H9 (cell line): ENCODE measurements at regions not wholly inside any gene's neighbourhood (a gene's known extent, or its start where the extent isn't known, plus 50 kb on each side); places are given as distances from the start of the nearest gene placed in this dataset.

Experiments used
- DNase-seq: peaks from one replicate; pipeline ENCODE4 v3.0.0-alpha.2; 2017
- H2AFZ ChIP-seq: one replicate; pipeline ENCODE4 v1.6.1; 2013; ENCODE audit warnings: mild to moderate bottlenecking, low read length, control low read depth, moderate library complexity
- H2AK5ac ChIP-seq: 2 replicates; pipeline ENCODE4 v1.6.1; 2013; ENCODE audit warnings: low read length, control low read depth, mixed read lengths; ENCODE audit not compliant: insufficient read length
- H2BK120ac ChIP-seq: one replicate; pipeline ENCODE4 v1.6.1; 2013; ENCODE audit warnings: low read depth, mild to moderate bottlenecking, low read length, control low read depth, inconsistent platforms; ENCODE audit not compliant: poor library complexity, severe bottlenecking
- H2BK12ac ChIP-seq: 2 replicates; pipeline ENCODE4 v1.6.1; 2013; ENCODE audit warnings: low read length, control low read depth, mixed read lengths, low read depth; ENCODE audit not compliant: insufficient read length
- H2BK15ac ChIP-seq: 2 replicates; pipeline ENCODE4 v1.6.1; 2013; ENCODE audit warnings: low read depth, low read length, control low read depth
- H2BK20ac ChIP-seq: one replicate; pipeline ENCODE4 v1.6.1; 2013; ENCODE audit warnings: low read depth, mild to moderate bottlenecking, low read length, control low read depth, inconsistent platforms; ENCODE audit not compliant: poor library complexity, severe bottlenecking
- H2BK5ac ChIP-seq: 2 replicates; pipeline ENCODE4 v1.6.1; 2013; ENCODE audit warnings: low read length, control low read depth, mixed read lengths; ENCODE audit not compliant: insufficient read length
- H3K14ac ChIP-seq: 2 replicates; pipeline ENCODE4 v1.6.1; 2013; ENCODE audit warnings: low read length, control low read depth; ENCODE audit not compliant: insufficient read depth
- H3K18ac ChIP-seq: 2 replicates; pipeline ENCODE4 v1.6.1; 2013; ENCODE audit warnings: low read depth, mild to moderate bottlenecking, mixed read lengths, low read length, control low read depth; ENCODE audit not compliant: insufficient read length
- H3K23ac ChIP-seq: 2 replicates; pipeline ENCODE4 v1.6.1; 2013; ENCODE audit warnings: low read length, control low read depth, mixed read lengths, low read depth; ENCODE audit not compliant: insufficient read length
- H3K23me2 ChIP-seq: 2 replicates; pipeline ENCODE4 v1.6.1; 2013; ENCODE audit warnings: low read depth, mild to moderate bottlenecking, mixed read lengths, low read length, control low read depth; ENCODE audit not compliant: insufficient read length, poor library complexity, severe bottlenecking
- H3K27ac ChIP-seq: 2 replicates; pipeline ENCODE4 v1.5.1; 2013; ENCODE audit warnings: low read length, control low read depth, mixed read lengths, low read depth; ENCODE audit not compliant: insufficient read length
- H3K27me3 ChIP-seq: 2 replicates; pipeline ENCODE4 v1.6.1; 2013; ENCODE audit warnings: low read length, control low read depth, inconsistent platforms; ENCODE audit not compliant: insufficient read depth
- H3K4ac ChIP-seq: 2 replicates; pipeline ENCODE4 v1.6.1; 2013; ENCODE audit warnings: low read depth, mild to moderate bottlenecking, control low read depth, inconsistent platforms, low read length, moderate library complexity
- H3K4me1 ChIP-seq: 2 replicates; pipeline ENCODE4 v1.6.1; 2013; ENCODE audit warnings: low read length, control low read depth, inconsistent platforms; ENCODE audit not compliant: insufficient read depth
- H3K4me2 ChIP-seq: 2 replicates; pipeline ENCODE4 v1.6.1; 2013; ENCODE audit warnings: low read length, control low read depth, mixed read lengths; ENCODE audit not compliant: insufficient read length, insufficient read depth
- H3K56ac ChIP-seq: 2 replicates; pipeline ENCODE4 v1.6.1; 2013; ENCODE audit warnings: low read depth, mild to moderate bottlenecking, mixed read lengths, low read length, control low read depth; ENCODE audit not compliant: insufficient read length
- H3K79me1 ChIP-seq: 2 replicates; pipeline ENCODE4 v1.6.1; 2013; ENCODE audit warnings: low read depth, mild to moderate bottlenecking, moderate library complexity, low read length, control low read depth, inconsistent platforms; ENCODE audit not compliant: insufficient read depth, poor library complexity, severe bottlenecking
- H3K79me2 ChIP-seq: 2 replicates; pipeline ENCODE4 v1.6.1; 2013; ENCODE audit warnings: low read length, control low read depth, inconsistent platforms; ENCODE audit not compliant: insufficient read depth
- H3K9ac ChIP-seq: 2 replicates; pipeline ENCODE4 v1.6.1; 2013; ENCODE audit warnings: low read length, control low read depth, mixed read lengths; ENCODE audit not compliant: insufficient read length; ENCODE audit errors: extremely low read depth
- H3K9me3 ChIP-seq: one replicate; pipeline ENCODE4 v1.6.1; 2013; ENCODE audit warnings: low read depth, low read length, inconsistent platforms; ENCODE audit not compliant: control insufficient read depth
- H3T11ph ChIP-seq: one replicate; pipeline ENCODE4 v1.6.1; 2013; ENCODE audit warnings: mild to moderate bottlenecking, low read length, control low read depth, inconsistent platforms
- H4K20me1 ChIP-seq: one replicate; pipeline ENCODE4 v1.6.1; 2013; ENCODE audit not compliant: control insufficient read depth, insufficient read length, insufficient read depth
- H4K5ac ChIP-seq: 2 replicates; pipeline ENCODE4 v1.6.1; 2013; ENCODE audit warnings: low read depth, mild to moderate bottlenecking, mixed read lengths, low read length, control low read depth; ENCODE audit not compliant: insufficient read length
- H4K8ac ChIP-seq: replicated peaks from 2 replicates; pipeline ENCODE4 v1.6.1; 2013; ENCODE audit warnings: low read length, control low read depth, mixed read lengths, low read depth; ENCODE audit not compliant: insufficient read length
- H4K91ac ChIP-seq: 2 replicates; pipeline ENCODE4 v1.6.1; 2013; ENCODE audit warnings: low read depth, mild to moderate bottlenecking, moderate library complexity, mixed read lengths, low read length, control low read depth; ENCODE audit not compliant: insufficient read length
- H3K27ac Mint-ChIP-seq, 3 experiments: 2 replicates in 2 of 3; 3 replicates in 1 of 3; pipeline ENCODE4 v1.8.0; 2020 to 2021; ENCODE audit warnings: mixed read lengths in 3 of 3, mild to moderate bottlenecking in 1 of 3, moderate library complexity in 1 of 3
- H3K27me3 Mint-ChIP-seq: 2 replicates; pipeline ENCODE4 v1.8.0; 2021; ENCODE audit warnings: low read depth, mild to moderate bottlenecking, moderate library complexity, mixed read lengths
- H3K36me3 Mint-ChIP-seq, 3 experiments: 2 replicates in 2 of 3; 3 replicates in 1 of 3; pipeline ENCODE4 v1.8.0; 2020 to 2021; ENCODE audit warnings: low read depth in 3 of 3, mixed read lengths in 3 of 3; ENCODE audit not compliant: insufficient read depth in 1 of 3
- H3K4me1 Mint-ChIP-seq, 2 experiments: 2 replicates each; pipeline ENCODE4 v1.8.0; 2020; ENCODE audit warnings: mixed read lengths in 2 of 2
- H3K4me3 Mint-ChIP-seq, 2 experiments: 2 replicates in 1 of 2; 3 replicates in 1 of 2; pipeline ENCODE4 v1.8.0; 2020 to 2021; ENCODE audit warnings: mild to moderate bottlenecking in 2 of 2, mixed read lengths in 2 of 2, moderate library complexity in 1 of 2
- H3K9me3 Mint-ChIP-seq, 2 experiments: 2 replicates in 1 of 2; 3 replicates in 1 of 2; pipeline ENCODE4 v1.8.0; 2020; ENCODE audit warnings: mild to moderate bottlenecking in 2 of 2, mixed read lengths in 2 of 2, moderate library complexity in 1 of 2
- whole genome bisulfite sequencing: extraction: QIAGEN DNeasy Blood & Tissue Kit; methylation state at CpG from one replicate; pipeline ENCODE4 v1.1.7; 2013; ENCODE audit warnings: missing lambda C conversion rate, low lambda C conversion rate, mixed read lengths; ENCODE audit not compliant: insufficient read length; ENCODE audit errors: extremely low coverage; 5-methylcytosine and 5-hydroxymethylcytosine counted together
- TF ChIP-seq, protein P1 (sequence below): fragments of 200-600 bp; sonication (generic); conservative IDR thresholded peaks from 3 replicates; pipeline ENCODE4 v1.8.0; 2021; ENCODE audit warnings: antibody characterized with exemption, mild to moderate bottlenecking

DNA sequence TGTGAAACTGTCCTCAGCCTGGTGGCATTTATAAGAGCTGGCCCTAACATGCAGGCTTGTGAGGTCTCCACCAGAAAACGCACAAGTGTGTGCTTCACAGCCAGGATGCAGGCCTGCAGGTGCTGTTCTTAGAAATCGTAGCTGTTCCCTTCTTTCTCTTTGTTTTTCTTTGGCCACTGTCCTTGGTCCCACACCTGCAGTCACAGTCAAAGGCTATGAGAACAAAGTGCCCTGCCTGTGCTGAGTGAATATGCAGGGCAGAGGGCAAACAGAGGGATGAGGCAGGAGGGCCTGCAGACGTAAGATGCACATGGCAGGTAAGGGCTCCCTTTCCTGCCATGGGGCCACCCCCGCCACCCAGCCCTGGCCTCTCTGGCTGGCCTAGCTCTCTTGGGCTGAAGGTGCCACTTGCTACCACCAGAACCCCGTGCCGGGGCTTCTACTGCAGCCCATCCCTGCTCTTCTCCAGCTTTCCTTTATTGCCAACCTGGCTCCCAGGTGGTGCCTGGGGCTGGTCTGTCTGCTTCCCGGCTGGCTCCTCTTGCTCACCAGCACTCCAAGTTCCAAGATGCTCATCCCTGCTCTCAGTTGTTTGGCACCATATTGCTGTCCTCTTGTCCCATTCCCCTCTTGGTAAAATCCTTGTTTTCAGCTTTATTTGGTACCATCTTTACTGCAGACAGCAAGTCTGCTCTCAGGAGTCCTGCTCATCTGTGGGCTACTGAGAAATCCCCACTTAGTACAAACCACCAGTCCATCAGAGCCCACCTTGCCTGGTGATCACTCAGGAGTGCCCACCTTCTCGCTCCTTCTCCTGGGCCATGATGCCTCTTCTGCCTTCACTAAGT lies 308.1 kb upstream of the ZMIZ1 start:
- TF ChIP-seq, protein P1, sequence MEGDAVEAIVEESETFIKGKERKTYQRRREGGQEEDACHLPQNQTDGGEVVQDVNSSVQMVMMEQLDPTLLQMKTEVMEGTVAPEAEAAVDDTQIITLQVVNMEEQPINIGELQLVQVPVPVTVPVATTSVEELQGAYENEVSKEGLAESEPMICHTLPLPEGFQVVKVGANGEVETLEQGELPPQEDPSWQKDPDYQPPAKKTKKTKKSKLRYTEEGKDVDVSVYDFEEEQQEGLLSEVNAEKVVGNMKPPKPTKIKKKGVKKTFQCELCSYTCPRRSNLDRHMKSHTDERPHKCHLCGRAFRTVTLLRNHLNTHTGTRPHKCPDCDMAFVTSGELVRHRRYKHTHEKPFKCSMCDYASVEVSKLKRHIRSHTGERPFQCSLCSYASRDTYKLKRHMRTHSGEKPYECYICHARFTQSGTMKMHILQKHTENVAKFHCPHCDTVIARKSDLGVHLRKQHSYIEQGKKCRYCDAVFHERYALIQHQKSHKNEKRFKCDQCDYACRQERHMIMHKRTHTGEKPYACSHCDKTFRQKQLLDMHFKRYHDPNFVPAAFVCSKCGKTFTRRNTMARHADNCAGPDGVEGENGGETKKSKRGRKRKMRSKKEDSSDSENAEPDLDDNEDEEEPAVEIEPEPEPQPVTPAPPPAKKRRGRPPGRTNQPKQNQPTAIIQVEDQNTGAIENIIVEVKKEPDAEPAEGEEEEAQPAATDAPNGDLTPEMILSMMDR: no peak
- H3K27me3 Mint-ChIP-seq: peaks cover 30% of the 10 kb centered on the region
- no peak for DNase-seq
- H2BK12ac ChIP-seq: no peak overlapping the region
- H3K79me2 ChIP-seq: no peaks in the 10 kb centered on the region
- no CpG with 5 or more reads among the region's 8 CpGs for WGBS
- H3K4me3 Mint-ChIP-seq: no peak overlapping the region
- H3K23ac ChIP-seq: no peak overlapping the region
- H2BK120ac ChIP-seq: no peak overlapping the region
- H3T11ph ChIP-seq: no peak overlapping the region
- no peaks in the 10 kb centered on the region for H4K20me1 ChIP-seq
- no peak overlapping the region for H2AFZ ChIP-seq
- no peak overlapping the region for H2BK5ac ChIP-seq
- no peak overlapping the region for H3K56ac ChIP-seq
- H3K4ac ChIP-seq: no peak overlapping the region
- H3K4me1 ChIP-seq: no peaks in the 10 kb centered on the region
- no peaks in the 10 kb centered on the region for H3K9me3 Mint-ChIP-seq
- H3K9me3 ChIP-seq: no peaks in the 10 kb centered on the region
- peaks cover 22 to 27% of the 10 kb centered on the region in 2 experiments for H3K4me1 Mint-ChIP-seq
- no peak overlapping the region for H4K5ac ChIP-seq
- no peak overlapping the region for H3K18ac ChIP-seq
- H2BK20ac ChIP-seq: no peak overlapping the region
- H2AK5ac ChIP-seq: no peak overlapping the region
- no peak overlapping the region for H3K27ac ChIP-seq
- no peaks in the 10 kb centered on the region; the same call in 1 of the 2 replicates for H3K27me3 ChIP-seq
- no peaks in the 10 kb centered on the region for H3K23me2 ChIP-seq
- H2BK15ac ChIP-seq: no peak overlapping the region
- H4K8ac ChIP-seq: no peak overlapping the region
- no peaks in the 10 kb centered on the region for H3K79me1 ChIP-seq
- H3K27ac Mint-ChIP-seq: no peak overlapping the region
- no peak overlapping the region for H3K4me2 ChIP-seq
- no peak overlapping the region for H3K9ac ChIP-seq
- no peaks in the 10 kb centered on the region for H3K36me3 Mint-ChIP-seq
- no peak overlapping the region for H3K14ac ChIP-seq
- H4K91ac ChIP-seq: no peak overlapping the region
